D721Med (cell line): ENCODE measurements at regions not wholly inside any gene's neighbourhood (a gene's known extent, or its start where the extent isn't known, plus 50 kb on each side); places are given as distances from the start of the nearest gene placed in this dataset.

Experiments used
- DNase-seq: peaks from one replicate; pipeline ENCODE4 v3.0.0; 2011; ENCODE audit warnings: low spot score; ENCODE audit not compliant: insufficient read length
- FAIRE-seq: peaks from 2 replicates; lab custom pipeline; 2011; peaks lifted over from hg19 to GRCh38; lab: Jason Lieb, UNC
- CTCF ChIP-seq: IDR thresholded peaks from 2 replicates; pipeline ENCODE4 v1.5.1; 2012; ENCODE audit warnings: mild to moderate bottlenecking, control low read depth; ENCODE audit not compliant: insufficient read depth; ENCODE audit errors: missing control alignments

- no peak for TF ChIP-seq CTCF
- DNase-seq (no peak), FAIRE-seq (no peak)
Measured at GRCh38 chr5:124645396-124645795, 101.0 kb downstream of the ZNF608 start.

- no peak for TF ChIP-seq CTCF
- FAIRE-seq, result no peak
- no peak for DNase-seq
Measured at GRCh38 chr5:124644582-124644981, 101.9 kb downstream of the ZNF608 start.

- DNase-seq (no peak), FAIRE-seq (no peak)
Measured at GRCh38 chr5:124644138-124644537, 102.3 kb downstream of the ZNF608 start.

GRCh38 chr5:124643336-124643735 is 103.1 kb downstream of the ZNF608 start:
- DNase-seq (no peak), FAIRE-seq (no peak)
- TF ChIP-seq CTCF, result no peak

More at GRCh38 chr5:124644138-124644537, 102.3 kb downstream of the ZNF608 start:
- no peak for TF ChIP-seq CTCF

- TF ChIP-seq CTCF, result no peak
- DNase-seq (no peak), FAIRE-seq (no peak)
Measured at GRCh38 chr5:124642151-124642550, 104.3 kb downstream of the ZNF608 start.

GRCh38 chr5:124641154-124641792 is 105.2 kb downstream of the ZNF608 start:
- no peak for DNase-seq
- TF ChIP-seq CTCF, result no peak
- FAIRE-seq, result no peak

GRCh38 chr5:124639095-124639665 is 107.3 kb downstream of the ZNF608 start:
- no peak for TF ChIP-seq CTCF
- DNase-seq, result no peak
- FAIRE-seq, result no peak
